GM19240 (cell line): ENCODE measurements at regions not wholly inside any gene's neighbourhood (a gene's known extent, or its start where the extent isn't known, plus 50 kb on each side); places are given as distances from the start of the nearest gene placed in this dataset.

Experiments used
- DNase-seq: peaks from one replicate; pipeline ENCODE4 v3.0.0; 2011; ENCODE audit warnings: low spot score; ENCODE audit not compliant: insufficient read length

- DNase-seq = no peak
Observed at GRCh38 chr2:41716497-41716896, 331.3 kb upstream of the PKDCC start.

- DNase-seq = no peak
Observed at GRCh38 chr2:41717839-41718238, 330.0 kb upstream of the PKDCC start.

- DNase-seq = no peak
Observed at GRCh38 chr2:41718705-41719104, 329.1 kb upstream of the PKDCC start.

DNA sequence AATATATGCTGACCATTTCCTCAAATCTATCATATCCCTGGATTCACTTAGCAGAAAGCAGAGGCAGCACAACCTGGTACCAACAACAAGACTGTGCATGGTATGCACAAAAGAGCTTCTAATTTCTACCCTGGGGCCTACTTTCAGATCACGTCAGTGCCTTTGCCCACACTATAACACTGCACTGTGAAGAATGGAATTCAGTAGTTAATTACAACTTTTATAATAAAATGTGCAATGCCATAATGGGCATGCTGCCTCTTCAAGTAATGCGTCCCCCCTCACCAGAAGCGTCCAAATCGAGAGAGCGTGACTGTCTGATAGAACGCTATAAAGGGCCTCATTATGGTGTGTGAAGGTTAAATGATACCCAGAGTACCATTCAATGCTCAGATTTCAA is 328.1 kb upstream of the PKDCC start:
- DNase-seq = no peak

- DNase-seq = no peak
Observed at GRCh38 chr2:41720331-41721251, 327.2 kb upstream of the PKDCC start.

DNA sequence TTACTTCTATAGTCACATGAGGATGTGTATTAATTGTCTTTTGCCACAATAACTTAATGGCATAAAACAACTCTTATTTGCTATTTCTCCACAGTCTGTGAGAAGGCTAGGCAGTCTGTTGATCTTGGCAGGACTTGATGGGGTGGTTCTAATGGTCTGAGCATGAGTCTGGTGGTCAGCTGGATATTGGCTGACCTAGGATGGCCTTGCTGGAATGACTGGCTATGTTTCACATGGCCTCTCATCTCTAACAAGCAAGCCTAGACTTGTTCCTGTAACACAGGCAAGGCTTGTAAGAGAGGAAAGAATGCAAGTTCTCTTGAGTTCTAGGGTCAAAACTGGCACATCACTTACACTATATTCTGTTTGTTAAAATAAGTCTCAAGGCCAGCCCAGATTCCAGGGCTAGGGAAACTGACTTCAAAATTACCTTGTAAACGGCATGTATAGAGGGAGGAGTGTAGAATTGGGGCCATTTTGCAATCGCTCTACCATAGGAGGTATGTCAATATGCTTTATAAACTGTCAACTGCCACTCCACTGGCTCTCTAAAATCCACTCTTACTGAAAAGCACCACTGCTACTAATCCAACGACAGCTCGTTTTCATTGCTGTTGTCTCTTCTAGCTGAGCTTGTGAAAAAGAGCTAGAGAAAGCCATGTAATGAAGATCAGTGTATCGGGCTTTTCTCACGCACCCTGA is 325.0 kb upstream of the PKDCC start:
- no peak for DNase-seq

- no peak for DNase-seq
Observed at GRCh38 chr2:41723526-41723925, 324.3 kb upstream of the PKDCC start.

- no peak for DNase-seq
Observed at GRCh38 chr2:41724465-41724864, 323.4 kb upstream of the PKDCC start.

GRCh38 chr2:41725901-41726300 is 321.9 kb upstream of the PKDCC start:
- no peak for DNase-seq

- DNase-seq = no peak
Observed at GRCh38 chr2:41726364-41726763, 321.5 kb upstream of the PKDCC start.

DNA sequence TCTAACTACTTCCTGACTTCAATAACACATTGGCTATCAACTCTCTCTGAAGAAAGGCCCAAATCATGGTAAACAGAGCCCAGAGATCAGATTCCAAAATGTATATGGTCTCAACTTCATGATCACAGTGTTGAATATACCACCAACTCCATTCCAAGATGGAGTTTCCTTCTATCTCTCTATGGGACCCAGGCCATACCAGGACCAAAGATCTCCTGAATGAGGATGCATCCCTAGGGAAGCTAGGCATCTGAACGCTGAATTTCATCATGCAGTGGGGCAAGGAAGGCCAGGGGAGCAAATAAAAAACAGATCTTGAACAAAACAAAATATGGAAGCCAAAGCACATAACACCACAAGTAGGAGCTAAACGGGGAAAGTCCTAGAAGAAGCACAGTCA is 320.7 kb upstream of the PKDCC start:
- DNase-seq = no peak

- no peak for DNase-seq
Observed at GRCh38 chr2:41727711-41728110, 320.1 kb upstream of the PKDCC start.

DNA sequence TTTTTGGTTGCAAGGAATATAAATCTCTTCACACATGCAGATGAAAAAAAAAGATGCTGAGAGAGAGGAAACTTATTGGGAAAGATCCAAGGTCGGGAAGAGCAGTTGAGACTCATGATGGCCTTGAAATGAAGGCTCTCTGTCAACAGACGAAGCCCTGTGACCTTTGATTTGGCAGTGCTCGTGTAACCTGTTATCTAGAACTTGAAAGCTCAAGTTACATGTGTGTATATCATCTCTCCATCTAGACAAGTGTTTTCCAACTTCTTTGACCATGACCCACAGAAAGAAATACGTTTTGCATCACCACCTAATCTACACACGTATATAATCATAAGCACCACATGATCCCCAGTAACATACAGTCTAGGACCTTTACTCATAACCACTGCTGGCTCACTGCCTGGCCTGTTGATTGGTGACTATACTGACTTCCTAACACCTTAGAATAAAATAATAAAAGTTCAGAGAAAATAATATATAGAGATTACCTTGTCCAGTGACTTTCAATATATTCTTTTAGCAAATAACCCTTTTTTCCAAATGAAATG is 319.0 kb upstream of the PKDCC start:
- DNase-seq = no peak

DNA sequence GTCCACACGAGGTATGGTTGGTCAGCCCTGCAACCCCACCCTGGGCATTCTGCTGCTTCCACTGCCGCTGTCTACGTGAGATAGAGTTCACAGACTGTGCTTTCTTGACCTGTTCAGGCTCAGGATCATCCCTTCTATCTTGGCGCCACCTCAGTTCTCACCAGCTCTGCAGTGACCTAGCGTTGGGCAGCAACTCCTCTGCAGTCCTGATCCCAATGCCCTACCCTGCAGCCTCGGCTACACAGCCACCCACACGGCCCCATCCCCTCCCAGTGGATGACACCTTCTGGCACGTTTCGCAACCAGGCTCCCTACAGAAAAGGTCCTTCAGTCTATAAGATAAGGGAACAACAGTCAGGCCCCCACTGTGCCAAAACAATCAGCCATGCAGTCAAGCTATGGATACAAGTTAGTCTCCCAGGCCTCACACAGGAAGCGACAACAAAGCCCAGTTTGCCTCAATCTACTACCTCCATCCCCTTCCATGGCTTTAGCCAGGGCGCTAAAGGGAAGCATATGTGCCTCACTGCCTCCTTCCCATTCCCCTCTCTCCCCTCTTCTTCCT is 317.9 kb upstream of the PKDCC start:
- DNase-seq = no peak

DNA sequence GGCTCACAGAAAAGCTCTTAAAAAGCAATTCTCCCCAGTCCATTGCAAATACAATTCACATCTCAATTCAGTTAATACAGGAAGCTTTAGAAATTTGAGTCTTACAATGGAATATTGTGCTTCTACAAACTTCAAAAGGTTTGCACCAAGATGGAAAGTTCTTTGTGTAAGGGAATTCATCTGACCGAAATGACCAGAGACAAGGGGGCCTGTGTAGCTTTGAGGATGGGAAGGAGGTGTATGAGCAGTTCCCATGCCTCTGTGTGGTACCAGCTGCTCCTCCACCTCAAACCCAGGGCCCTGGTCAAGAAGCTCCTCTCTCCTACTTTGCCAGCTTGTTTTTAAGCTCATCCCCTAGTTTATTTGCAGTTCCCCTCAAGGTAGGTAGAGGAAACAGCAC is 312.8 kb upstream of the PKDCC start:
- no peak for DNase-seq

DNA sequence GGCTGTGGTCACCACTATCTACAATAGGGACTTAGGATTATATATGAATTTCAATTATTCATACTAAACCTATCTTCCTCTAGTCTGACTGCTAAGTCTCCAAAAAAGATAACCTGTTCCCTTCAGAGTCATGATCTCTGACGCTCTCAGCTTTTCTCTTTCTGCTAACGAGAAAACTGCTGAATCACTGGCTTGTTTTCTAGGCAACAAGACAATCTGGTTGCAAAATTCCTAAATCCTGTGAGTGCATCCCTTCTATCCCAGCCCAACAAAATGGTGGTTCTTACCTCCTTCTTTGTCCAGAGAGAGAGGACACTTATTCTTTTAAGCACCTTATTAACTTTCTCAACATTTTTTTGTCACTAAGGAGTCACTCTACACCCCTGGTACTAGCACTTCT is 312.3 kb upstream of the PKDCC start:
- DNase-seq = no peak

GRCh38 chr2:41736105-41736567 is 311.7 kb upstream of the PKDCC start:
- no peak for DNase-seq

DNA sequence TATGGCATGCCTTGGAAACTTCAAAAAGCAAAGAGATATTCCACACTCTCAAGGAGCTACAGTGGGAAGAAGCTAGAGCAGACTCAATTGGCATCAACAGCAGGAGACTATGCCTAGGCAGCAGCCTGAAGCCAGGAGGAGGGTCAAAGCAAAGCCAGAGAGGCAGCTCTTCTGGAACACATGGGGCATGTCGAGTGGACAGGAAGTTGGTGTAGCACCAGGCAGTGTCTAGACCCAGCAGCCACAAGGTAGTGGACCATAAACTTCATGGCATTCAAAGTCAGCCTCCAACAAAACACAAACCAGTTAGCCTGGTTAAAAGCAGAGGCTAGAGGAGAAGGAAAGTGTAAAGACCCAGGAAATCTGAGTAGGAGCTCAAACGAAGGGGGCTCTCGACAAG is 311.2 kb upstream of the PKDCC start:
- no peak for DNase-seq

GRCh38 chr2:41737888-41738287 is 309.9 kb upstream of the PKDCC start:
- no peak for DNase-seq

DNA sequence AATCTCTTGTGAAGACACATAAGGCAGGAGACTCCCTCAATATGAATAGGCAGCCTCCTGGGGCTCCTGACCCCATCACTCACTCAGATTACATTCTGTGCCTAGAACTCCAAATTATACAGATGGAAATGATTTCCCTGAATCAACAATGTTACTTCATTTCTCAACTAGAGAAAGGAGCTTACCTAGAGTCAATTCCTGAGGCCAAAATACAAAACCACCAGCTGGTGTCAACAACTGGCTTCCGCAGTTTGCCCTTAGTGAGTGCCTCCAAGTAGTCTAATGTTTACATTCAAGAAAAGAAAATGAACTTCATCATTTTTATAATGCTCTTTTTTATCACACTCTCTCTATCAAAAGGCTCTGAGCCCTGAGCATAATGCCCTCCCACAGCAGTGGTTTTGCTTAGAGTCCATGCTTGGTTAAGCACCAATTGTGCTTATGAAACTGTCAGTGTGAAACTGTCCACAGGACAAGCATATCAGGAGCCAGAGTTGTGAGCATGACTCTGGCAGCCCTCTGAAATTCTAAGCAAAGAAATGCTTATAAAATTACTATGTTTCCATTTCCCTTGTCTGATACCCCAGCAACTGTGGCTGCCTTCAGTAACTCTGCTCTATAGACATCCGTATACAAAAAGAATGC is 305.7 kb upstream of the PKDCC start:
- DNase-seq = no peak

GRCh38 chr2:41743324-41743723 is 304.5 kb upstream of the PKDCC start:
- DNase-seq = no peak

GRCh38 chr2:41750829-41751228 is 297.0 kb upstream of the PKDCC start:
- DNase-seq = no peak
